Keratinocyte (primary cell): ENCODE measurements at regions not wholly inside any gene's neighbourhood (a gene's known extent, or its start where the extent isn't known, plus 50 kb on each side); places are given as distances from the start of the nearest gene placed in this dataset.
"Not testable (repeated sequence)": the region's sequence is repeated elsewhere in the genome, so short reads cannot be mapped to it uniquely, and the experiment has no call there.

Source experiments
- CTCF ChIP-seq, 3 experiments: IDR thresholded peaks in 1 of 3; conservative IDR thresholded peaks in 1 of 3; optimal IDR thresholded peaks in 1 of 3; 2 replicates in 2 of 3; 3 replicates in 1 of 3; pipeline versions ENCODE3 to v1.5.1; 2011; ENCODE audit warnings: low read length in 3 of 3, mild to moderate bottlenecking in 3 of 3, moderate library complexity in 2 of 3, control low read depth in 1 of 3, inconsistent platforms in 1 of 3; ENCODE audit not compliant: insufficient read depth in 2 of 3; ENCODE audit errors: extremely low read depth in 1 of 3
- EZH2 ChIP-seq: IDR thresholded peaks from one replicate; pipeline ENCODE4 v1.6.1; 2012; ENCODE audit warnings: inconsistent platforms, mild to moderate bottlenecking, low read length, moderate library complexity

- TF ChIP-seq CTCF (optimal IDR thresholded peaks at IDR 0.05 in 1 of 3, IDR thresholded peaks at IDR 0.05 in 1 of 3, conservative IDR thresholded peaks at IDR 0.05 in 1 of 3; ENCODE audit: extremely low read depth in 1 of 3, insufficient read depth in 2 of 3, low read length in 3 of 3); EZH2: not testable (repeated sequence)
These were observed 589.0 kb upstream of the DEFB115 start for GRCh38 chr20:30668418-30668817.
